ENCODE measurements at regions not wholly inside any gene's neighbourhood (a gene's known extent, or its start where the extent isn't known, plus 50 kb on each side); places are given as distances from the start of the nearest gene placed in this dataset.

DNA sequence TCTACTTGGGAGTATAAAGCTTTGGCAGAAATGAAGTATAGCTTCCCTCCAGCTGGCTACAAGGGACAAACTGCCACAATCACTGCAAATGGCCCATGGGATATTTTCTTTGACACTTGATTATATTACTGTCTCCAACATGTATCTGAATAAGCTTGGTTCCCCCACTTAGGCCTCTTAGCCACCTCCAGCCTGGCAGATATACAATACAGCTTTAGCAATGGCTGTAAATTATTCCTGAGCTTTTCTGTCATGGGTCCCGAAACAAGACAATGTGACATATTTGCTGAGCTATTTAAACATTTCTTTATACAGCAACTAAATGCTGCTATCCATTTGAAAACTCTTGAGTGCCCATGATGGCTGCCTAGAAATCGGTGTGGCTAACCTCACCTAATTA lies 406.2 kb downstream of the SUCLG1 start:
- TF ChIP-seq, protein P1, sequence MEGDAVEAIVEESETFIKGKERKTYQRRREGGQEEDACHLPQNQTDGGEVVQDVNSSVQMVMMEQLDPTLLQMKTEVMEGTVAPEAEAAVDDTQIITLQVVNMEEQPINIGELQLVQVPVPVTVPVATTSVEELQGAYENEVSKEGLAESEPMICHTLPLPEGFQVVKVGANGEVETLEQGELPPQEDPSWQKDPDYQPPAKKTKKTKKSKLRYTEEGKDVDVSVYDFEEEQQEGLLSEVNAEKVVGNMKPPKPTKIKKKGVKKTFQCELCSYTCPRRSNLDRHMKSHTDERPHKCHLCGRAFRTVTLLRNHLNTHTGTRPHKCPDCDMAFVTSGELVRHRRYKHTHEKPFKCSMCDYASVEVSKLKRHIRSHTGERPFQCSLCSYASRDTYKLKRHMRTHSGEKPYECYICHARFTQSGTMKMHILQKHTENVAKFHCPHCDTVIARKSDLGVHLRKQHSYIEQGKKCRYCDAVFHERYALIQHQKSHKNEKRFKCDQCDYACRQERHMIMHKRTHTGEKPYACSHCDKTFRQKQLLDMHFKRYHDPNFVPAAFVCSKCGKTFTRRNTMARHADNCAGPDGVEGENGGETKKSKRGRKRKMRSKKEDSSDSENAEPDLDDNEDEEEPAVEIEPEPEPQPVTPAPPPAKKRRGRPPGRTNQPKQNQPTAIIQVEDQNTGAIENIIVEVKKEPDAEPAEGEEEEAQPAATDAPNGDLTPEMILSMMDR (IDR thresholded peaks at IDR 0.05; ENCODE audit: control insufficient read depth, extremely low read depth, insufficient read depth) = no peak
- H3K4me3 ChIP-seq (ENCODE audit: low read depth, low read length) = no peak overlapping the region
- no peak for DNase-seq (ENCODE audit: low read depth)

- TF ChIP-seq, protein P1 (IDR thresholded peaks at IDR 0.05; ENCODE audit: control insufficient read depth, extremely low read depth, insufficient read depth) = no peak
- no peak overlapping the region for H3K4me3 ChIP-seq (ENCODE audit: low read depth, low read length)
- no peak for DNase-seq (ENCODE audit: low read depth)
Measured at GRCh38 chr2:84052043-84052442, 407.0 kb downstream of the SUCLG1 start.

GRCh38 chr2:84048964-84049363 lies 410.1 kb downstream of the SUCLG1 start:
- TF ChIP-seq, protein P1 (IDR thresholded peaks at IDR 0.05; ENCODE audit: control insufficient read depth, extremely low read depth, insufficient read depth) = no peak
- no peak for DNase-seq (ENCODE audit: low read depth)
- H3K4me3 ChIP-seq (ENCODE audit: low read depth, low read length) = no peak overlapping the region

GRCh38 chr2:84041506-84041905 lies 417.6 kb downstream of the SUCLG1 start:
- TF ChIP-seq, protein P1 (IDR thresholded peaks at IDR 0.05; ENCODE audit: control insufficient read depth, extremely low read depth, insufficient read depth) = peak; percentile 21; the same call in 1 of the 2 replicates
- H3K4me3 ChIP-seq (ENCODE audit: low read depth, low read length) = no peak overlapping the region
- DNase-seq (ENCODE audit: low read depth) = no peak

GRCh38 chr2:84040281-84040680 lies 418.8 kb downstream of the SUCLG1 start:
- H3K4me3 ChIP-seq (ENCODE audit: low read depth, low read length) = no peak overlapping the region
- TF ChIP-seq, protein P1 (IDR thresholded peaks at IDR 0.05; ENCODE audit: control insufficient read depth, extremely low read depth, insufficient read depth) = no peak
- DNase-seq (ENCODE audit: low read depth) = no peak

- TF ChIP-seq, protein P1 (IDR thresholded peaks at IDR 0.05; ENCODE audit: control insufficient read depth, extremely low read depth, insufficient read depth) = no peak
- H3K4me3 ChIP-seq (ENCODE audit: low read depth, low read length) = no peak overlapping the region
- DNase-seq (ENCODE audit: low read depth) = no peak
Measured at GRCh38 chr2:84038866-84039265, 420.2 kb downstream of the SUCLG1 start.

DNA sequence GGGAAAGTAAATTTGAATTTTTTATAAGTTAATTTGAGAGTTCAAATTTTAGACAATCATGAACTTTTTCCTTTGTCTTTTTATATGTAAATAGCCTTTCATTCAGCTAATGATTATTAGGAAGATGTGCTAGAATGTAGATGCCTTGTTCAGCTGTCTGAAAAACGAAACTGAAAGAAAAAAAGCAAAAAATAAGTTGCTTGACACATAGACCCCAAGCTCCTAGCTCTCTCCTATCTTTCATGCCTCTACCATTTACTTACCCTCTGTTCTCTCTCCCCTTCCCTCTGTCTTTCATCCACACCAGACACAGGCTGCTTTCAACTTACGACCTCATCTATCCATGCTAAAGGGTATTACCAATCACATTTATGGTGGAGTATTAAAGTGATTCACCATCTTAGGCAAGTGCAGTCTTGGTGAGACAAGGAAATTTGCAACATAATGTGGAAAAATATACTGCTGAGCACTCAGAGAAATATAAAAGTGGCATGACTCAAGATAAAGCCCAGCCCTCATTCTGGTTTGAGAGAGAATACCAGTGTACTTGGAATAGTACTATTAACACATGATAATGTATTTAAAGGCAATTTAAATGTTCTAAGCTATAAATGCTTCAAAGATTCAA lies 425.6 kb downstream of the SUCLG1 start:
- no peak for DNase-seq (ENCODE audit: low read depth)
- TF ChIP-seq, protein P1 (IDR thresholded peaks at IDR 0.05; ENCODE audit: control insufficient read depth, extremely low read depth, insufficient read depth) = no peak
- no peak overlapping the region for H3K4me3 ChIP-seq (ENCODE audit: low read depth, low read length)
